Uterus (tissue), 2 donors: ENCODE measurements at regions not wholly inside any gene's neighbourhood (a gene's known extent, or its start where the extent isn't known, plus 50 kb on each side); places are given as distances from the start of the nearest gene placed in this dataset.

Source experiments
- POLR2A ChIP-seq, 2 donors: fragments of 450-650 bp; IDR thresholded peaks; one replicate each; pipeline ENCODE4 v1.6.1; 2016; ENCODE audit warnings: antibody characterized with exemption in 2 of 2, mild to moderate bottlenecking in 1 of 2, moderate library complexity in 1 of 2
- TF ChIP-seq, protein P1 (sequence below), 4 experiments: fragments of 200-600 bp in 2 of 4; fragments of 450-650 bp in 2 of 4; sonication (generic) in 2 of 4; IDR thresholded peaks; one replicate each; pipeline ENCODE4 v1.5.1; 2016 to 2019; ENCODE audit warnings: antibody characterized with exemption in 4 of 4, mild to moderate bottlenecking in 2 of 4, moderate library complexity in 1 of 4

GRCh38 chr2:117760916-117761315 lies 53.6 kb upstream of the DDX18 start:
- no peak for TF ChIP-seq POLR2A (IDR thresholded peaks at IDR 0.05)
- TF ChIP-seq, protein P1, sequence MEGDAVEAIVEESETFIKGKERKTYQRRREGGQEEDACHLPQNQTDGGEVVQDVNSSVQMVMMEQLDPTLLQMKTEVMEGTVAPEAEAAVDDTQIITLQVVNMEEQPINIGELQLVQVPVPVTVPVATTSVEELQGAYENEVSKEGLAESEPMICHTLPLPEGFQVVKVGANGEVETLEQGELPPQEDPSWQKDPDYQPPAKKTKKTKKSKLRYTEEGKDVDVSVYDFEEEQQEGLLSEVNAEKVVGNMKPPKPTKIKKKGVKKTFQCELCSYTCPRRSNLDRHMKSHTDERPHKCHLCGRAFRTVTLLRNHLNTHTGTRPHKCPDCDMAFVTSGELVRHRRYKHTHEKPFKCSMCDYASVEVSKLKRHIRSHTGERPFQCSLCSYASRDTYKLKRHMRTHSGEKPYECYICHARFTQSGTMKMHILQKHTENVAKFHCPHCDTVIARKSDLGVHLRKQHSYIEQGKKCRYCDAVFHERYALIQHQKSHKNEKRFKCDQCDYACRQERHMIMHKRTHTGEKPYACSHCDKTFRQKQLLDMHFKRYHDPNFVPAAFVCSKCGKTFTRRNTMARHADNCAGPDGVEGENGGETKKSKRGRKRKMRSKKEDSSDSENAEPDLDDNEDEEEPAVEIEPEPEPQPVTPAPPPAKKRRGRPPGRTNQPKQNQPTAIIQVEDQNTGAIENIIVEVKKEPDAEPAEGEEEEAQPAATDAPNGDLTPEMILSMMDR (IDR thresholded peaks at IDR 0.05): no peak
